Stimulated activated CD4-positive, alpha-beta T cell treated with anti-CD3 and anti-CD28 coated beads, Interleukin-1b, Interleukin-23, amount 100 ng/mL, for 24 hours (primary cell): ENCODE measurements at regions not wholly inside any gene's neighbourhood (a gene's known extent, or its start where the extent isn't known, plus 50 kb on each side); places are given as distances from the start of the nearest gene placed in this dataset.
"Not testable (repeated sequence)": the region's sequence is repeated elsewhere in the genome, so short reads cannot be mapped to it uniquely, and the experiment has no call there.

Experiments
- DNase-seq, 4 experiments: peaks; one replicate each; pipeline ENCODE4 v3.0.0-alpha.2; 2020; ENCODE audit warnings: low read depth in 4 of 4, low spot score in 1 of 4

- no peak for DNase-seq
Observed at GRCh38 chr12:72723732-72724131, 451.6 kb downstream of the TRHDE start.

GRCh38 chr12:72729451-72730010 is 457.4 kb downstream of the TRHDE start:
- DNase-seq = no peak

- DNase-seq = no peak
Observed at GRCh38 chr12:72734581-72734980, 462.4 kb downstream of the TRHDE start.

- DNase-seq = no peak
Observed at GRCh38 chr12:72738811-72739210, 466.6 kb downstream of the TRHDE start.

GRCh38 chr12:72740064-72740463 is 467.9 kb downstream of the TRHDE start:
- DNase-seq = no peak

- DNase-seq = no peak
Observed at GRCh38 chr12:72742568-72742967, 470.4 kb downstream of the TRHDE start.

- DNase-seq = no peak
Observed at GRCh38 chr12:72746048-72746447, 473.9 kb downstream of the TRHDE start.

- no peak for DNase-seq
Observed at GRCh38 chr12:72747111-72747849, 475.1 kb downstream of the TRHDE start.

GRCh38 chr12:72748971-72749370 is 476.8 kb downstream of the TRHDE start:
- DNase-seq = no peak

- no peak for DNase-seq
Observed at GRCh38 chr12:72753571-72753970, 481.4 kb downstream of the TRHDE start.

- not testable (repeated sequence) for DNase-seq
Observed at GRCh38 chr12:72754026-72754425, 481.9 kb downstream of the TRHDE start.

- no peak for DNase-seq
Observed at GRCh38 chr12:72766517-72766916, 494.3 kb downstream of the TRHDE start.

GRCh38 chr12:72774023-72774422 is 501.9 kb downstream of the TRHDE start:
- no peak for DNase-seq

- no peak for DNase-seq
Observed at GRCh38 chr12:72777806-72778205, 505.6 kb downstream of the TRHDE start.

GRCh38 chr12:72790273-72790672 is 518.1 kb downstream of the TRHDE start:
- DNase-seq = no peak

GRCh38 chr12:72792889-72793288 is 520.7 kb downstream of the TRHDE start:
- DNase-seq = no peak

- DNase-seq = no peak
Observed at GRCh38 chr12:72793796-72794195, 521.6 kb downstream of the TRHDE start.

- DNase-seq = no peak
Observed at GRCh38 chr12:72815421-72815820, 543.3 kb downstream of the TRHDE start.

GRCh38 chr12:72828662-72829324 is 556.6 kb downstream of the TRHDE start:
- no peak for DNase-seq

- DNase-seq = no peak
Observed at GRCh38 chr12:72829838-72830237, 557.7 kb downstream of the TRHDE start.

- no peak for DNase-seq
Observed at GRCh38 chr12:72832024-72832423, 559.9 kb downstream of the TRHDE start.

GRCh38 chr12:72836194-72836593 is 564.0 kb downstream of the TRHDE start:
- DNase-seq = no peak
